Brain microvascular endothelial cell (primary cell): ENCODE measurements at regions not wholly inside any gene's neighbourhood (a gene's known extent, or its start where the extent isn't known, plus 50 kb on each side); places are given as distances from the start of the nearest gene placed in this dataset.

Experiments used
- DNase-seq: peaks from one replicate; pipeline ENCODE4 v3.0.0-alpha.2; 2020
- H3K27ac ChIP-seq: fragments of 250-450 bp; sonication (Bioruptor Pico); 2 replicates; pipeline ENCODE4 v1.5.1; 2020; ENCODE audit warnings: mild to moderate bottlenecking, moderate library complexity
- H3K27me3 ChIP-seq: fragments of 250-450 bp; sonication (Bioruptor Pico); replicated peaks from 2 replicates; pipeline ENCODE4 v1.5.1; 2020; ENCODE audit warnings: mild to moderate bottlenecking
- H3K36me3 ChIP-seq: fragments of 250-450 bp; sonication (Bioruptor Pico); replicated peaks from 2 replicates; pipeline ENCODE4 v1.5.1; 2020; ENCODE audit warnings: mild to moderate bottlenecking
- H3K4me3 ChIP-seq: 2 replicates; pipeline ENCODE4 v1.5.1; 2011; ENCODE audit warnings: low read depth, mild to moderate bottlenecking, control low read depth, low read length, moderate library complexity
- in situ Hi-C: cut with HindIII; loops from 2 replicates; pipeline ENCODE4 v1.10.0; 2017; ENCODE audit warnings: low sequenced_read_pairs, low pct_ligation_motif_present
- TF ChIP-seq, protein P1 (sequence below): IDR thresholded peaks from 2 replicates; pipeline ENCODE4 v1.5.1; 2011; ENCODE audit warnings: low read depth, mild to moderate bottlenecking, moderate library complexity, low read length, control low read depth, inconsistent platforms; ENCODE audit errors: missing control alignments

DNA sequence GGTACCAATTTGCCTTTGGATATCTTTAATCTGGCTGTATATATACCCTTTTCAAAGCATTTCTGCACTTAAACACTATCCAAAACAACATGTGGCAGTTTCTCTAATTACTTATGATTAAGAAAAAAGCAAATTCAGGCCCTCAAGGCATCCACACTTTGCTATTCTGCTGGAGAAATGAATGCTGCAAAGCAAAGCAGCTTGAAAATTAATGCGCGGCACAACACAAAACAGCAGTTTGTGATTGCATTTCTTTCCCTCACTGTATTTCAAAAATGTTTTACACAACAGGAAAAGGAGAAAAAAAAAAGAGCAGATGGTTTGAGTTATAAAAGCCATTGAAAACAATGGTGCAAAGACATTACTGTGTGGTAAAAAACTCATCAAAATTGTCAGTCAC lies 738.4 kb upstream of the RAG2 start:
- in situ Hi-C loops, result no loop called here
- TF ChIP-seq, protein P1, sequence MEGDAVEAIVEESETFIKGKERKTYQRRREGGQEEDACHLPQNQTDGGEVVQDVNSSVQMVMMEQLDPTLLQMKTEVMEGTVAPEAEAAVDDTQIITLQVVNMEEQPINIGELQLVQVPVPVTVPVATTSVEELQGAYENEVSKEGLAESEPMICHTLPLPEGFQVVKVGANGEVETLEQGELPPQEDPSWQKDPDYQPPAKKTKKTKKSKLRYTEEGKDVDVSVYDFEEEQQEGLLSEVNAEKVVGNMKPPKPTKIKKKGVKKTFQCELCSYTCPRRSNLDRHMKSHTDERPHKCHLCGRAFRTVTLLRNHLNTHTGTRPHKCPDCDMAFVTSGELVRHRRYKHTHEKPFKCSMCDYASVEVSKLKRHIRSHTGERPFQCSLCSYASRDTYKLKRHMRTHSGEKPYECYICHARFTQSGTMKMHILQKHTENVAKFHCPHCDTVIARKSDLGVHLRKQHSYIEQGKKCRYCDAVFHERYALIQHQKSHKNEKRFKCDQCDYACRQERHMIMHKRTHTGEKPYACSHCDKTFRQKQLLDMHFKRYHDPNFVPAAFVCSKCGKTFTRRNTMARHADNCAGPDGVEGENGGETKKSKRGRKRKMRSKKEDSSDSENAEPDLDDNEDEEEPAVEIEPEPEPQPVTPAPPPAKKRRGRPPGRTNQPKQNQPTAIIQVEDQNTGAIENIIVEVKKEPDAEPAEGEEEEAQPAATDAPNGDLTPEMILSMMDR, result no peak
- DNase-seq, result no peak
- no peak overlapping the region for H3K27ac ChIP-seq
- H3K4me3 ChIP-seq, result no peak overlapping the region
- H3K27me3 ChIP-seq, result no peaks in the 10 kb centered on the region
- no peaks in the 10 kb centered on the region for H3K36me3 ChIP-seq

DNA sequence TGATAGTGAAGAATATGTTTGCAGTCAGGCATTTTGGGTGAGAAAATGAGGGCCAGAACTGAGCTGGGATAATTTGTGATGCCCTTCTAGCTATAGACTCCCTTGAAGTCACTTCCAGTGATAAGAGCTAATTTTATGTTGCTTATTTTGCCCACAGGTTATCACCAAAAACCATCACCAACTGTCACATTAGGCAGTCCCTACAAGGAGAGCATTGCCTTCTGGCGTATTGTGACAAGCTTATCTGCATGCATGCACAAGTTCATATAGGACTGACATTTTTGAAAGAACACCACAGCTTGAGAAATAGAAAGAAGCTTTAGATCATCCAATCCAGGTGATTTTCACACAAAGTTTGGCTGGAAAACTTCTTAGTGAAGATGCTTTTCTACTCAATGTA lies 735.3 kb upstream of the RAG2 start:
- TF ChIP-seq, protein P1, result no peak
- in situ Hi-C loops, result no loop called here
- no peak for DNase-seq

DNA sequence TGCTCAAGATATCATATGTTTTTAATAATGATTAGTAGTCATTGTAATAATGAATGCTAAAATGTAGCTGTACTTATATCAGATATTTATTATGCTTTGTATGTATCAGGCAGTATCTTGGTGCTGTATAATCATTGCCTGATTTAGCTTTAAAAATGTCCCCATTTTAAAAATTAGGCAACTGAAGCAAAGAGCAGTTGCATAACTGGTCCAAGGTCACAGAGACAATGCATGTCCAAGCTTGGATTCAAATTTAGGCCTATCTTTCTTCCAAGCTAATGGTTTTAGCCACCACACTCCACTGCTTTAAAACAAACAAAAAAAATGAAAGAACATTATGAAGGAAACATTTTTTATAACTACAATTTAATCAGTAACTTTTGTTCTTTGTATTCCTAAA lies 725.8 kb upstream of the RAG2 start:
- Histone ChIP-seq H3K36me3 (no peaks in the 10 kb centered on the region), H3K27ac (no peak overlapping the region), H3K27me3 (no peaks in the 10 kb centered on the region), H3K4me3 (no peak overlapping the region)
- TF ChIP-seq, protein P1, result no peak
- in situ Hi-C loops, result no loop called here
- no peak for DNase-seq

More for the DNA sequence above, 735.3 kb upstream of the RAG2 start:
- H3K27ac ChIP-seq, result no peak overlapping the region
- H3K36me3 ChIP-seq, result no peaks in the 10 kb centered on the region
- H3K4me3 ChIP-seq, result no peak overlapping the region
- no peaks in the 10 kb centered on the region for H3K27me3 ChIP-seq

DNA sequence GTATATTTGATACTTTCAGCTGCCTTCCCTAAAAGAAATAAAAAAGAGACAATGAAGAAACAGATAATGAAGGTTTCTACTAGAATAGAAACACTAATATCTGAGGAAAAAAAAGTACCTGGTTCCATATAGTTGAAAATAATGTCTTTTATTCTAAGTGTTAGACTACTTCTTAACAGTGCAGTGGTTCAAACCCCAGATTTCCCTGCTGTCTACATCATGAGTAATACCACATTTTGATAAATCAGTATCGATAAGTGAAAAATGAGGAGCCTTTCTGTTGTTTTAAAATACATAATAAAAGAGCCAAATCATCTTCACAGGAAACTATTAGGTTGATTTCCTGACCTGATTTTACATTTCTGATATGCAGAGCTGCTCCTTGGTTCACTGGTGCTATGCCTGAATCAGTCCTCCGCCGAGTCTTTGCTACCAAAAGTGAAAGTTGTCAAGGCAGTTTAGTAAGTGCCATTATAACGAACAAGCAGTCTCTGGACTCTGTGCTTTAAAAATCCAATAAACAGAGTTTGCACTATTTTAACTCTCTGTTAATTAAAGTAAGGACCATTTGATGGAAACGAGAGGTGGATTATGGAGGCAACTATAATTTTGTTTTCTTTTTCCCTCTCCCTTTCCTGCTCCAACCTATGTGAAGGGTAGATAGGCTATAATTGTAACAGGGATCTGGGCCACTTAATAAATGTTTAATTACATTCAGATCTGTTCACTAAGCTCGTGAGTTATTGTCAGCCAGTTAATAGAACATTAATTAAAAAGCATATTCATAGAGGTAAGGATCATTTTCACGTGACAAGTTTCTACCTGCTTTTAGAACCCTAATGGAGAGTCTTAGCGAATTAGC lies 724.5 kb upstream of the RAG2 start:
- Histone ChIP-seq H3K27ac (no peak overlapping the region), H3K27me3 (no peaks in the 10 kb centered on the region), H3K4me3 (no peak overlapping the region), H3K36me3 (no peaks in the 10 kb centered on the region)
- no peak for DNase-seq
- in situ Hi-C loops, result no loop called here
- TF ChIP-seq, protein P1, result no peak

DNA sequence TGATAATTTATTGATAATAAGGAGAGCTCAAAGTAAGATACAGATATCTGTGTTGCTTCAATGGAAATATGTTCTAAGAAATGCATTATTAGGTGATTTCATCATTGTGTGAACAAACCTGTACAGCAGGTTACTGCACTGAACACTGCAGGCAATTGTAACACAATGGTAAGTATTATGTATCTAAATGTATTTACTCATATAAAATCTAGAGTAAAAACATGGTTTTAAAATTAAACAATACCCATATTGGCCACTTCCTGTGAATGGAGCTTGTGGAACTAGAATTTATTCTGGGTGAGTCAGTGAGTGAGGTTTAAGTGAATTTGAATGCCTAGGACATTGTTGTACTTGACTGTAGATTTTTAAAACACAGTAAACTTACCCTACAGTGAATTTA lies 722.9 kb upstream of the RAG2 start:
- H3K27ac ChIP-seq, result no peak overlapping the region
- H3K27me3 ChIP-seq, result no peaks in the 10 kb centered on the region
- in situ Hi-C loops, result no loop called here
- H3K36me3 ChIP-seq, result no peaks in the 10 kb centered on the region
- TF ChIP-seq, protein P1, result no peak
- no peak overlapping the region for H3K4me3 ChIP-seq
- DNase-seq, result no peak

DNA sequence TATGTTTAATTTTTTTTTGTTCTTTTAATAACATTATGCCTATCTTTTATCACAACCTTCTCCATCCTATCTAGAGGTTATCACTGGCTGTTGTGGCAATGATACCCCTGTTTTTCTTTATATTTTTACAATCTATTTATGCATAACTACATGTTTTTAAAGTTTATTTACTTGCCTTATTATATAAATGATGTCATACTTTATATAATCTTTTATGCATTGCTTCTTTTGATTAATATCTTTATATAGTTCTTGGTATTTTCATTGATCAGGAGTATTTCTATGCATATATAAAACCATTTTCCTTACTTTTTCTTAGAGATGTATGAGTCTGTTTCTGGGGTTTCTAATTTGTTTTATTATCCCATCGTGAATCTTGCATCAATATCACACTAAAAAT lies 719.8 kb upstream of the RAG2 start:
- in situ Hi-C loops, result no loop called here
- H3K4me3 ChIP-seq, result no peak overlapping the region
- no peak overlapping the region for H3K27ac ChIP-seq
- no peak for DNase-seq
- TF ChIP-seq, protein P1, result no peak
- H3K36me3 ChIP-seq, result no peaks in the 10 kb centered on the region
- H3K27me3 ChIP-seq, result no peaks in the 10 kb centered on the region
